Vagina (tissue), 2 donors: ENCODE measurements at regions not wholly inside any gene's neighbourhood (a gene's known extent, or its start where the extent isn't known, plus 50 kb on each side); places are given as distances from the start of the nearest gene placed in this dataset.

Experiments
- CTCF ChIP-seq, 3 experiments: fragments of 450-650 bp in 2 of 3; fragments of 200-600 bp in 1 of 3; sonication (generic) in 1 of 3; IDR thresholded peaks; one replicate each; pipeline ENCODE4 v1.5.1; 2017 to 2019; ENCODE audit warnings: antibody characterized with exemption in 3 of 3, mild to moderate bottlenecking in 2 of 3, moderate library complexity in 2 of 3
- POLR2A ChIP-seq, 2 donors: fragments of 450-650 bp; IDR thresholded peaks; one replicate each; pipeline ENCODE4 v1.6.1; 2017; ENCODE audit warnings: antibody characterized with exemption in 2 of 2, mild to moderate bottlenecking in 2 of 2, moderate library complexity in 2 of 2

DNA sequence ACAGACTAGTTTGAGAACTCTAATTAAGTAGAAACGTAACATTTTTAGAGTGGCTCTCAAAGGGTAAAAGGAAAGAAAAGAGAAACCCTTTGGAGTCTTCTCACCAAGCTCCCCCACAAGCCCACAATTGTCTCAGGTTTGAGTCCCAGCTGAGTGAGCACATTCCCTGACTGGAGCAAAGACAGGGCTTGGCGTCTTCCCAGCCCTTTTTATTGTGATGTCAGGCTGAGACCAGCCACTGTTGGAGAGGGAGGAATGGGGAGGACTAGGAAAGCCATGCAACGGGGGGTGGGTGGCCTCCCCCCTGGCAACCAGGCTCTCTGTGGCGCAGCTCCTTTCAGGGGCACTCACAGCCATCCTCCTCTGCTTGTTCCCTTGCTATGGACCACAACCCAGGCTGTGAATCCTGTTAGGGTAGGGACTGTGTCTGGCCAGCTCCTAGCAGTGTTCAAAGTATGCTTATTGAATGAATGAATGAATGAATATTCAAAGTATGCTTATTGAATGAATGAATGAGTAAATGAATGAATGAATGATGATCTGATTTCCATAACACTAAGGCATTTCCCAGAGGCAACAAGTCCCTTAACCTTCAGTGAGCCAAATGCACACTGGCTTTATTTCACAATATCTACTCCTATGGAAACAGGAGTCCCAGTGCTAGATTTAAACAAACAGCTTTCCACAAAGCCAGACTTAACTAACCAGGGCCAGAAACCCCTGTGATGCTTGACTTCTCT is 413.3 kb downstream of the MID1IP1 start:
- no peak for TF ChIP-seq CTCF (IDR thresholded peaks at IDR 0.05)
- no peak for TF ChIP-seq POLR2A (IDR thresholded peaks at IDR 0.05)
